OCI-LY1 (cell line): ENCODE measurements at regions not wholly inside any gene's neighbourhood (a gene's known extent, or its start where the extent isn't known, plus 50 kb on each side); places are given as distances from the start of the nearest gene placed in this dataset.

Source experiments
- H2AFZ ChIP-seq: fragments of 200-600 bp; sonication (generic), shearing (Covaris generic); 2 replicates; pipeline ENCODE4 v1.6.0; 2014; ENCODE audit warnings: antibody characterized with exemption, mild to moderate bottlenecking, low read length
- H3F3A ChIP-seq: fragments of 200-600 bp; sonication (generic), shearing (Covaris generic); 2 replicates; pipeline ENCODE4 v1.6.0; 2014; ENCODE audit warnings: mild to moderate bottlenecking, antibody characterized with exemption, low read length, moderate library complexity; ENCODE audit not compliant: insufficient read depth
- H3K27ac ChIP-seq: fragments of 200-600 bp; sonication (generic); 2 replicates; pipeline ENCODE4 v1.5.1; 2014; ENCODE audit warnings: low read length, mixed run types, mild to moderate bottlenecking, low read depth; ENCODE audit not compliant: poor library complexity, severe bottlenecking
- H3K27me3 ChIP-seq: fragments of 200-600 bp; sonication (generic); 2 replicates; pipeline ENCODE4 v1.6.0; 2014; ENCODE audit warnings: antibody characterized with exemption, mild to moderate bottlenecking, low read length, moderate library complexity; ENCODE audit not compliant: insufficient read depth
- H3K36me3 ChIP-seq: fragments of 200-600 bp; sonication (generic); 2 replicates; pipeline ENCODE4 v1.6.1; 2014; ENCODE audit warnings: mild to moderate bottlenecking, antibody characterized with exemption, low read length, moderate library complexity, mixed read lengths; ENCODE audit not compliant: insufficient read depth
- H3K4me1 ChIP-seq: fragments of 200-600 bp; sonication (generic); 2 replicates; pipeline ENCODE4 v1.5.1; 2014; ENCODE audit warnings: mild to moderate bottlenecking, low read length, moderate library complexity; ENCODE audit not compliant: insufficient read depth, severe bottlenecking
- H3K4me2 ChIP-seq: fragments of 200-600 bp; sonication (generic), shearing (Covaris generic); 2 replicates; pipeline ENCODE4 v1.6.1; 2014; ENCODE audit warnings: low read length
- H3K4me3 ChIP-seq: fragments of 200-600 bp; sonication (generic); 2 replicates; pipeline ENCODE4 v1.5.1; 2014; ENCODE audit warnings: low read length, low read depth, mild to moderate bottlenecking, mixed read lengths; ENCODE audit not compliant: poor library complexity, severe bottlenecking
- H3K79me2 ChIP-seq: fragments of 200-600 bp; shearing (Covaris generic); 2 replicates; pipeline ENCODE4 v1.6.1; 2016; ENCODE audit warnings: mixed run types, low read length, mixed read lengths; ENCODE audit not compliant: insufficient read depth
- H3K9ac ChIP-seq: fragments of 200-600 bp; sonication (generic), shearing (Covaris generic); 2 replicates; pipeline ENCODE4 v1.6.1; 2014; ENCODE audit warnings: mild to moderate bottlenecking, low read length, mixed read lengths
- H3K9me2 ChIP-seq: fragments of 200-600 bp; sonication (generic), shearing (Covaris generic); 2 replicates; pipeline ENCODE4 v1.6.1; 2014; ENCODE audit warnings: low read depth, mild to moderate bottlenecking, low read length, mixed read lengths
- H3K9me3 ChIP-seq: fragments of 200-600 bp; shearing (Covaris generic); 2 replicates; pipeline ENCODE4 v1.6.1; 2014; ENCODE audit warnings: low read length, mixed read lengths
- H4K20me1 ChIP-seq: fragments of 200-600 bp; sonication (generic), shearing (Covaris generic); 2 replicates; pipeline ENCODE4 v1.6.0; 2016; ENCODE audit warnings: mild to moderate bottlenecking, low read length; ENCODE audit not compliant: insufficient read depth
- EZH2 ChIP-seq: fragments of 200-600 bp; sonication (generic), shearing (Covaris generic); IDR thresholded peaks from 2 replicates; pipeline ENCODE4 v1.8.0; 2017; ENCODE audit warnings: borderline replicate concordance, mixed run types, mild to moderate bottlenecking, antibody characterized with exemption, low read length, moderate library complexity, mixed read lengths
- TF ChIP-seq, protein P1 (sequence below): fragments of 200-600 bp; sonication (generic), shearing (Covaris generic); IDR thresholded peaks from 2 replicates; pipeline ENCODE4 v1.5.1; 2017; ENCODE audit warnings: mild to moderate bottlenecking, antibody characterized with exemption, low read length, moderate library complexity, mixed read lengths

DNA sequence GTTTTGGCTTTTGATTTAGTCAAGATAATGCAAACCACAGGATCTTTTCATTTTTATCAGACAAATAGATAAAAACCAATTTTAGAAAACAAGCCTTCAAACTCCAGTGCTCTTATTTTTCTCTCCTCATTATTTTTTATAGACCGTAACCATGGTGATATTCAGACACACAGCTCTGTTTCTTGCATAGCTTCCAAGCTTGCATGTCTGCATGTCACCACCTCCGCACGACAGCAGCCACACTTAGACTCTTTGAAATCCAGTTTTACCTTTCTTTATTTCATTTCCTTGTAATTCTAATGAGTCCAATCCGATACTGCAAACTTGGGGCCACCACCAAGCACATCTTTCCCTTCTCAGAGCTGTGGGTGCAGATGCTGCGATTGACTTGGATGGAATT is 94.3 kb upstream of the GPM6A start:
- H3K79me2 ChIP-seq = no peaks in the 10 kb centered on the region
- no peak overlapping the region for H3K9ac ChIP-seq
- H2AFZ ChIP-seq = no peak overlapping the region
- no peak overlapping the region for H3K4me3 ChIP-seq
- no peaks in the 10 kb centered on the region for H3K36me3 ChIP-seq
- H3K27ac ChIP-seq = no peak overlapping the region
- H3K4me2 ChIP-seq = no peak overlapping the region
- H3F3A ChIP-seq = no peaks in the 10 kb centered on the region
- H3K4me1 ChIP-seq = no peaks in the 10 kb centered on the region
- no peaks in the 10 kb centered on the region for H4K20me1 ChIP-seq
- H3K9me2 ChIP-seq = no peaks in the 10 kb centered on the region
- TF ChIP-seq, protein P1, sequence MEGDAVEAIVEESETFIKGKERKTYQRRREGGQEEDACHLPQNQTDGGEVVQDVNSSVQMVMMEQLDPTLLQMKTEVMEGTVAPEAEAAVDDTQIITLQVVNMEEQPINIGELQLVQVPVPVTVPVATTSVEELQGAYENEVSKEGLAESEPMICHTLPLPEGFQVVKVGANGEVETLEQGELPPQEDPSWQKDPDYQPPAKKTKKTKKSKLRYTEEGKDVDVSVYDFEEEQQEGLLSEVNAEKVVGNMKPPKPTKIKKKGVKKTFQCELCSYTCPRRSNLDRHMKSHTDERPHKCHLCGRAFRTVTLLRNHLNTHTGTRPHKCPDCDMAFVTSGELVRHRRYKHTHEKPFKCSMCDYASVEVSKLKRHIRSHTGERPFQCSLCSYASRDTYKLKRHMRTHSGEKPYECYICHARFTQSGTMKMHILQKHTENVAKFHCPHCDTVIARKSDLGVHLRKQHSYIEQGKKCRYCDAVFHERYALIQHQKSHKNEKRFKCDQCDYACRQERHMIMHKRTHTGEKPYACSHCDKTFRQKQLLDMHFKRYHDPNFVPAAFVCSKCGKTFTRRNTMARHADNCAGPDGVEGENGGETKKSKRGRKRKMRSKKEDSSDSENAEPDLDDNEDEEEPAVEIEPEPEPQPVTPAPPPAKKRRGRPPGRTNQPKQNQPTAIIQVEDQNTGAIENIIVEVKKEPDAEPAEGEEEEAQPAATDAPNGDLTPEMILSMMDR = no peak
- TF ChIP-seq EZH2 = no peak
- no peaks in the 10 kb centered on the region for H3K27me3 ChIP-seq
- H3K9me3 ChIP-seq = no peaks in the 10 kb centered on the region

DNA sequence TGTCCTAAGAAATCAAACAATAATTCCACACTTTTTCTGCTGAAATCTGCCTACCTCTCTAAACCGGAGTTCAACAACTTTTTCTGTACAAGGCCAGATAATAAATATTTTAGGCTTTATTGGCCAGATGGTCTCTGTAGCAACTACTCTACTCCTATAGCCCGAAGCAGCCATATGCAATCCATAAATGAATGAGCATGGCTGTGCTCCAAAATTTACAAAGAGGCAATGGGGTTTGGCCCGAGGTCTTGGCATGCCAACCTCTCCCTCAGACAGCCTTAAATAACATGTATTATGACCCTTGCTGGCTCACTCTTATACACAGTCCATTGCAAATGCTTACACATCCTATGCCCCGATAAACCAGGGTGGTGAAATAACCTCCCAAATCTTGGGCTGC is 98.6 kb upstream of the GPM6A start:
- Histone ChIP-seq H3K9ac (no peak overlapping the region), H4K20me1 (no peaks in the 10 kb centered on the region), H3K4me1 (no peaks in the 10 kb centered on the region), H3K4me3 (no peak overlapping the region), H2AFZ (no peak overlapping the region), H3F3A (no peaks in the 10 kb centered on the region), H3K27ac (no peak overlapping the region), H3K4me2 (no peak overlapping the region), H3K36me3 (no peaks in the 10 kb centered on the region), H3K9me2 (no peaks in the 10 kb centered on the region), H3K9me3 (no peaks in the 10 kb centered on the region), H3K27me3 (no peaks in the 10 kb centered on the region), H3K79me2 (no peaks in the 10 kb centered on the region)
- TF ChIP-seq, protein P1 = no peak
- TF ChIP-seq EZH2 = no peak

DNA sequence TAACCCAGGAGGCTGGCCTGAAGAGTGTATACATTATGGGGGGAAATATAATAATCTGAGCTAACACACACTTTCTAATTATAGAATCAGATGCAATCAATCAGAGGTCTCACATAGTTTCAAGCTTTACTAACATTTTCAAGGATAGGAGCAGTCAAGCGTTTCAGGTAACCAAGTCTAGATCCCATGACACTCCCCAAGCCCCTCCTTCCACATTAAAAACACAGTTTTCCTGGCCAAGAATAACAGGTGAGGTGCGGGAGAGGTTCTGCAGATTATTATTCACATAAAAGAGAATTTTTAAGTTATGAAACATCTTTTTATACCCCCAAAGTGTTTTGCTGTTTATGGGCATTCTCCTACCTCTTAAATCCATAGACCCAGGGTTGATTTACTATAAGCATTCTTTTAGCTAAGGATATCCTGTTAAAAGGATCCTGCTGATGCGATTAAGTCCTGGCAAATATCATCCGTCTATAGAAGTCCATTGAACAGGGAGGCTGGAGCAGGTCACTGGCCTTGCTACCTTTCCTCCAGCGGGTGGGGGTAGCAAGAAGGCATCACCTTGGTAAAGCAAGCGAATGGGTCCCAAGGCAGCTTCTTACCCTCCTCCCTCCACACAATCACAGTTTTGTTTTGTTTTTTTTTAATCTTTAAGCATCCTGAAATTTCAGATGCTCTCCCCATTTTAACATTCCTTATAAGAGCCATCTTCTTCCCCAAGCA is 104.7 kb upstream of the GPM6A start:
- Histone ChIP-seq H3F3A (no peaks in the 10 kb centered on the region), H2AFZ (no peak overlapping the region), H3K79me2 (no peaks in the 10 kb centered on the region), H3K4me1 (no peaks in the 10 kb centered on the region), H3K9me3 (no peaks in the 10 kb centered on the region), H3K4me3 (no peak overlapping the region), H3K4me2 (no peak overlapping the region), H3K9me2 (no peaks in the 10 kb centered on the region), H3K9ac (no peak overlapping the region), H4K20me1 (no peaks in the 10 kb centered on the region), H3K36me3 (no peaks in the 10 kb centered on the region), H3K27ac (no peak overlapping the region), H3K27me3 (no peaks in the 10 kb centered on the region)
- TF ChIP-seq, protein P1 = no peak
- TF ChIP-seq EZH2 = no peak
